ENCODE measurements at regions not wholly inside any gene's neighbourhood (a gene's known extent, or its start where the extent isn't known, plus 50 kb on each side); places are given as distances from the start of the nearest gene placed in this dataset.
"Not testable (repeated sequence)": the region's sequence is repeated elsewhere in the genome, so short reads cannot be mapped to it uniquely, and the experiment has no call there.

DNA sequence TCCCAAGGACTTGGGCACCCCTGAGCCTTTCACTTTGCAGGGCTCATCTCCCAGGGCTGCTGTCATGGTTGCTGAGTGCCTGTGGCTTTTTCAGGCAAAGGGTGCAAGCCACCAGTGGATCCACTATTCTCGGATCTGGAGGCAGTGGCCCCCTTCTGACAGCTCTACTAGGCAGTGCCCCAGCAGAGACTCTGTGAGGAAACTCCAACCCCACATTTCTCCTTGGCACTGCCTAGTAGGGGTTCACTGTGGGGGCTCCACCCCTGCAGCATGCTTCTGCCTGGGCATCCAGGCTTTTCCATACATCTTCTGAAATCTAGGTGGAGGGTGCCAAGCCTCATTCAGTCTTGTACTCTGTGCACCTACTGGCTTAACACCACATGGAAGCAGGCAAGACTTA lies 675.0 kb upstream of the MBL2 start:
- no peak for ATAC-seq
- no peak overlapping the region for H3K4me3 Mint-ChIP-seq
- H3K9me3 Mint-ChIP-seq = peaks cover 8 to 15% of the 10 kb centered on the region in 2 donors
- no peak overlapping the region for H3K27ac Mint-ChIP-seq
- no peak for DNase-seq
- no peaks in the 10 kb centered on the region for H3K27me3 Mint-ChIP-seq
- H3K4me1 Mint-ChIP-seq = no peaks in the 10 kb centered on the region

DNA sequence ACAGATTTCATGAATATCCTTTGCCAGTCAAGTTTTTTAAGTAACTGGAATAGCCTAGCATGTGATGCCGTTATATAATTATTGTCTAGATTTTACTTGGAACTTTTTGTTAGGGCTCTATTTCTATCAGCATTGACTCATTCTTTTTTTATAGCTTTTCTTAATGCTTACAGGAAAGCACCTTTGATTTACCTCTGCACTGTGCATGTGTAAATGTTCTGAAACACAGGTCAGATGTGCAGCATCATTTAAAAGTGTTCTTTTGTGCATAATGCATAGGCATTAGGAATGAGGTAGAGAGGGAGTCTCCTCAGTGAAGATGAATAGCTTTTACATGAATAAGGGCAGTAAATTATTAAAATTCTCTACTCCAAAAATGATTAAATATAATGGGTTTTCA lies 669.3 kb upstream of the MBL2 start:
- Mint-ChIP-seq H3K9me3 (peaks cover 0 to 4% of the 10 kb centered on the region in 2 donors), H3K4me1 (no peaks in the 10 kb centered on the region), H3K4me3 (no peak overlapping the region), H3K27me3 (no peaks in the 10 kb centered on the region), H3K27ac (no peak overlapping the region)
- DNase-seq (no peak), ATAC-seq (no peak)

- no peak overlapping the region for H3K4me3 Mint-ChIP-seq
Observed at GRCh38 chr10:53440601-53441000, 668.0 kb upstream of the MBL2 start.

DNA sequence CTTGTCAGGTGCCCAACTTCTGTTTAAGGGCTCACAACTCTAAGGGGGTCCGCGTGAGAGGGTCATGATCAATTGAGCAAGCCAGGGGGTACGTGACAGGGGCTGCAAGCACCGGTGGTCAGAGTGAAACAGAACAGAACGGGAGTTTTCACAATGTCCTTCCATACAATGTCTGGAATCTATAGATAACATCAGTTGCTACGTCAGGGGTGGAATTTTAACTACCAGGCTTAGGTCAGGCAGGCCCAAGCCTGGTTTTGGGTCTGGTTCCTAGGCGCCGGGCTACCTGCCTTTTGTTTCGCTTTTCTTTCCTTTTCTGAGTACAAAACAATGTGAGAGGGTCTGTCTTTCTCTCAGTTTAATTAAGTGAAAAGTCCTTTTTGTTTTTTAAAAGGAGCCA lies 666.5 kb upstream of the MBL2 start:
- ATAC-seq, H3K27ac Mint-ChIP-seq, H3K27me3 Mint-ChIP-seq: not testable (repeated sequence)

More at GRCh38 chr10:53440601-53441000, 668.0 kb upstream of the MBL2 start:
- peaks cover 0 to 4% of the 10 kb centered on the region in 2 donors for H3K9me3 Mint-ChIP-seq
- H3K27me3 Mint-ChIP-seq = no peaks in the 10 kb centered on the region
- H3K27ac Mint-ChIP-seq = no peak overlapping the region
- DNase-seq = no peak
- no peak for ATAC-seq
- no peaks in the 10 kb centered on the region for H3K4me1 Mint-ChIP-seq

GRCh38 chr10:53434413-53434812 lies 661.8 kb upstream of the MBL2 start:
- Mint-ChIP-seq H3K4me3 (no peak overlapping the region), H3K4me1 (no peaks in the 10 kb centered on the region), H3K27ac (no peak overlapping the region), H3K9me3 (peaks cover 0 to 8% of the 10 kb centered on the region in 2 donors), H3K27me3 (no peaks in the 10 kb centered on the region)
- no peak for ATAC-seq
- no peak for DNase-seq

More for the DNA sequence above, 666.5 kb upstream of the MBL2 start:
- not testable (repeated sequence) for H3K9me3 Mint-ChIP-seq, DNase-seq, H3K4me1 Mint-ChIP-seq, H3K4me3 Mint-ChIP-seq

GRCh38 chr10:53432035-53432434 lies 659.5 kb upstream of the MBL2 start:
- Mint-ChIP-seq H3K27me3 (no peaks in the 10 kb centered on the region), H3K4me3 (no peak overlapping the region), H3K27ac (no peak overlapping the region), H3K9me3 (peaks cover under 1 to 9% of the 10 kb centered on the region in 2 donors), H3K4me1 (no peaks in the 10 kb centered on the region)
- ATAC-seq = no peak
- no peak for DNase-seq

DNA sequence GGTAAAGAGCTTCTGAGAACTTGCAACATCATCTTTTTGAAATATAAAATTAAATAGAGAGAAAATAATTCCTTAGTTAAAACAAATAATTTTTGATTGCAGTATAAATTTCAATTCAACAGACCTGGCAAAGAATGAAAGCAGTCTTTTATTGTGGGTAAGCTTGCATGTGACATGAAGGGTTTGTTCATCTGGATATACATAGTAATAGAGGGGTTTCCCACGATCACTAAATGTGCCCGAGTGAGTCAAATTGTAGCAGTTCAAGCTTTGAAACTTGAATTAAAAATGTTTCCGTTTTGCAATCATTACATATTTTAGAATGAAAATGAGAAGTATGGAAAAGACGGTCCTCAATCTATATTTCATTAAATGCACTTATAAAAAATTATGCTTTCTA lies 658.4 kb upstream of the MBL2 start:
- Mint-ChIP-seq H3K9me3 (peaks cover 7 to 14% of the 10 kb centered on the region in 2 donors), H3K27me3 (no peaks in the 10 kb centered on the region), H3K4me3 (no peak overlapping the region), H3K4me1 (no peaks in the 10 kb centered on the region), H3K27ac (no peak overlapping the region)
- no peak for ATAC-seq
- DNase-seq = no peak

- Mint-ChIP-seq H3K9me3 (peaks cover 7 to 14% of the 10 kb centered on the region in 2 donors), H3K4me1 (no peaks in the 10 kb centered on the region), H3K4me3 (no peak overlapping the region), H3K27me3 (no peaks in the 10 kb centered on the region), H3K27ac (no peak overlapping the region)
- DNase-seq = no peak
- no peak for ATAC-seq
Observed at GRCh38 chr10:53430127-53430891, 657.7 kb upstream of the MBL2 start.

DNA sequence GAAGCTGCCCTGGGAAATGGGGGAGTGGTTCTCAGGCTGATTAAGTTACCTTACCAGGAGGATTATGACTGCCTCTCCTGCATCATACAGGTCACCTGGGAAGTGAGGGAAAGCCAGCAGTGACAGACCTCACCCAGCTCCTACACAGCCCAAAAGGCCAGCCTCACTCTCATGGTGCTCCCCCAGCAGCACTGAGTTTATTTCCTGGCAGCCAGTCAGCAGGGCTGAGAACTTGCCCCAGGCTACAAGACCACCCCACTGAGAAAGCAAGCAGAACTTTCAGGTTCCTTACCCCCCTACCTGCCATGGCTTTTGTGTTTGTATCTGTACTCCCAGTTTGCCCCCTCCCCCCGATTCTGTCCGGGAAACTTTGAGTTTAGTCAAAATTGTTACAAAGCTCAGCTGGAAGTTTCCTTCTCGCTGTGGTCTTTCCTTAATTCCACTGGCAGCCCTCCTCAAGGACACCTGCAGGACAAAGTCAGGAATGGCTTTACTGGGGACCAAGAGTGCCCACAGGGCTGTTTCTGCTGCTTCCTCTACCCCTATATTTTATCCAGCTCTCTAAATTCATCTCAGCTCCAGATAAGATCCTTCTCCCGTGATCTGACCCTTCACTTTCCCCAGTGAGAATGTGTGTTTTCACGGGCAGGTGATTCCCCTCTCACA lies 649.8 kb upstream of the MBL2 start:
- DNase-seq = no peak
- Mint-ChIP-seq H3K9me3 (peaks cover 20 to 22% of the 10 kb centered on the region in 2 donors), H3K27ac (no peak overlapping the region), H3K27me3 (no peaks in the 10 kb centered on the region), H3K4me1 (no peaks in the 10 kb centered on the region), H3K4me3 (no peak overlapping the region)
- ATAC-seq = no peak

- peaks cover 17 to 18% of the 10 kb centered on the region in 2 donors for H3K9me3 Mint-ChIP-seq
- no peak overlapping the region for H3K27ac Mint-ChIP-seq
- no peak overlapping the region for H3K4me3 Mint-ChIP-seq
- no peaks in the 10 kb centered on the region for H3K27me3 Mint-ChIP-seq
- no peaks in the 10 kb centered on the region for H3K4me1 Mint-ChIP-seq
- ATAC-seq (no peak), DNase-seq (no peak)
Observed at GRCh38 chr10:53412651-53413050, 640.1 kb upstream of the MBL2 start.

DNA sequence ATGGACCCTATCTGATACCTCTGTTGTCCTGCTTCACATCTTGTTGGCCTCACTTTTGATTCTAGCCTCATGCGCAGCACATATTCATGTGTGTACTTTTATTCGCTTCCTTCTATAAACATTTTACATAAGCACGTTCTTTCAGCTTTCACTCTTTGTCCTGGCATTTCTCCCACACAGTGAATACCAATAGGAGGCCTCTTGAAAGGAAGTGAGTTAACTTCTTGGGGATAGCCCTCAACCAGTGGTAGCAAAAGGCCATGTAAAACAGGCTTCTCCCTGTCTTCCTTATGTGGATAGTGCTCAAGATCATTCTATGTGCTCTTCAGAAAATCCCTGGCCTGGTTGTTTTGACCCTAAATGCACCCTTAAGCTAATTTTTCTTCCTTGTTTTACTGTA lies 633.9 kb upstream of the MBL2 start:
- no peak overlapping the region for H3K27ac Mint-ChIP-seq
- no peak for DNase-seq
- ATAC-seq = no peak
- peaks cover 3 to 6% of the 10 kb centered on the region in 2 donors for H3K9me3 Mint-ChIP-seq
- no peak overlapping the region for H3K4me3 Mint-ChIP-seq
- no peaks in the 10 kb centered on the region for H3K27me3 Mint-ChIP-seq
- H3K4me1 Mint-ChIP-seq = no peaks in the 10 kb centered on the region

DNA sequence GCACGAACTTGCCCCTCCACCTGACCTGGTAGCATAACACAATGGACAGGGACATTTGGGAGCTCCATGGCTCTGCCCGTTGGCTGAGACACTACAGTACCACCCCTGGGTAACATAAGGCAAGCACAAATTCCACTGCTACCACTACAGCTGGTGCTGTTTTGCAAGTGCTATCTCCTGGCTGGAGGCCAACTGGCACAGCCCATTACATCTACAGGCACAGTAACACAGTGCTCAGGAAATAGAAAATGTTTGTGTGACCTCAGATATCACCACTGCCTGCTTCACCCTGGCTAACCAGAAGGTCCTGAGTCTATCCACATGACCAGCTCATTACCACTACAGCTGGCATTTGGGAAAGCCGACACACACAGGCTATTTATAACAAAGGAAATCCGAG lies 631.1 kb upstream of the MBL2 start:
- ATAC-seq (no peak), DNase-seq (no peak)
- Mint-ChIP-seq H3K27me3 (no peaks in the 10 kb centered on the region), H3K9me3 (peaks cover 6 to 10% of the 10 kb centered on the region in 2 donors), H3K27ac (no peak overlapping the region), H3K4me3 (no peak overlapping the region), H3K4me1 (no peaks in the 10 kb centered on the region)

- Mint-ChIP-seq H3K4me1 (no peaks in the 10 kb centered on the region), H3K9me3 (peaks cover 6 to 11% of the 10 kb centered on the region in 2 donors), H3K27me3 (no peaks in the 10 kb centered on the region), H3K4me3 (no peak overlapping the region), H3K27ac (no peak overlapping the region)
- ATAC-seq (no peak), DNase-seq (no peak)
Observed at GRCh38 chr10:53402594-53402993, 630.0 kb upstream of the MBL2 start.

GRCh38 chr10:53401536-53401935 lies 629.0 kb upstream of the MBL2 start:
- H3K9me3 Mint-ChIP-seq = peaks cover 6 to 11% of the 10 kb centered on the region in 2 donors
- no peak overlapping the region for H3K27ac Mint-ChIP-seq
- DNase-seq = no peak
- H3K4me3 Mint-ChIP-seq = no peak overlapping the region
- H3K4me1 Mint-ChIP-seq = no peaks in the 10 kb centered on the region
- ATAC-seq = no peak
- no peaks in the 10 kb centered on the region for H3K27me3 Mint-ChIP-seq

- H3K27ac Mint-ChIP-seq = no peak overlapping the region
- ATAC-seq = no peak
- no peak for DNase-seq
- no peaks in the 10 kb centered on the region for H3K27me3 Mint-ChIP-seq
- H3K9me3 Mint-ChIP-seq = peaks cover 18% of the 10 kb centered on the region in 2 donors
- H3K4me3 Mint-ChIP-seq = no peak overlapping the region
- H3K4me1 Mint-ChIP-seq = no peaks in the 10 kb centered on the region
Observed at GRCh38 chr10:53396876-53397275, 624.3 kb upstream of the MBL2 start.

DNA sequence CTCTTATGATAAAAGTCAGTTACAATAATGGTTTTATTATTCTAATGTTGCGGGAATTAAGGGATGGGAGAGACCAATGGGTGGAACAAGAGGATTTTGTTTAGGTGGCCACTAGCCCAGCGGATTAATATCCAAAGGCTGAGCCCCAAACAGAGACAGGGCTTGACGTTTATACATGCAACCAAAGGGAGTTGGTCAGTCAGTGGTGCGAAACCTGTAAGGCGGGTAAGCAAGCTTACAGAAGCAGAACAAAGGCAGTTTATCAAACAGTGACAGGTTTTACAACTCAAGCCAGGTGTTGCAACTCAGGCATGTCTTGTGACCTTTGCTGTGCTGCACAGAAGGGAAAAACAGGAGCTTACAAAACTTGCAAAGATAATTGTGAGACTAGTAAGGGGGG lies 622.9 kb upstream of the MBL2 start:
- H3K4me3 Mint-ChIP-seq = no peak overlapping the region
- H3K27ac Mint-ChIP-seq = no peak overlapping the region
- no peaks in the 10 kb centered on the region for H3K27me3 Mint-ChIP-seq
- H3K9me3 Mint-ChIP-seq = peaks cover 24 to 26% of the 10 kb centered on the region in 2 donors
- H3K4me1 Mint-ChIP-seq = no peaks in the 10 kb centered on the region
- ATAC-seq (no peak), DNase-seq (no peak)

All from stimulated activated naive CD8-positive, alpha-beta T cell treated with anti-CD3 and anti-CD28 coated beads, Interleukin-15, amount 100 ng/mL, for 72 hours (primary cell).